ENCODE measurements at regions not wholly inside any gene's neighbourhood (a gene's known extent, or its start where the extent isn't known, plus 50 kb on each side); places are given as distances from the start of the nearest gene placed in this dataset.

- TF ChIP-seq ZNF232 (CRISPR knock-in tag; IDR thresholded peaks at IDR 0.05) (no peak), KAT2B (IDR thresholded peaks at IDR 0.05; ENCODE audit: low read depth, low read length) (no peak), ZNF740 (CRISPR knock-in tag; IDR thresholded peaks at IDR 0.05) (no peak), ZNF740 (tag; IDR thresholded peaks at IDR 0.05) (no peak), FOSL1 (tag; conservative IDR thresholded peaks at IDR 0.05) (no peak)
Measured at GRCh38 chr4:166432842-166433241, 559.8 kb downstream of the TLL1 start (continued).

- no peaks in the 10 kb centered on the region for H3K36me3 ChIP-seq (ENCODE audit: control insufficient read depth, insufficient read depth, low read length)
- no peaks in the 10 kb centered on the region; the same call in 1 of the 2 replicates for H3K9me3 ChIP-seq (replicated peaks; ENCODE audit: control insufficient read depth, insufficient read depth, low read depth, low read length)
- no peak for FAIRE-seq
- no peaks in the 10 kb centered on the region for H4K20me1 ChIP-seq (replicated peaks; ENCODE audit: control insufficient read depth, insufficient read depth, low read length)
- in situ Hi-C loops (cut with MboI) (no loop called here), intact Hi-C loops (cut with micrococcal nuclease) (no loop called here)
- H3K4me3 ChIP-seq = no peak overlapping the region
- H3K9ac ChIP-seq (ENCODE audit: insufficient read depth in 1 of 2, low read depth in 2 of 2, low read length in 2 of 2) = no peak overlapping the region
- CTCF ChIA-PET (ENCODE audit: low intra/inter-chr PET ratio) = no interaction called here
- no peaks in the 10 kb centered on the region for H3K9me1 ChIP-seq (ENCODE audit: control insufficient read depth, insufficient read depth, low read length)
- H2AFZ ChIP-seq (ENCODE audit: low read depth, low read length) = no peak overlapping the region
- POLR2A ChIA-PET = no interaction called here
- no TSS peak for BruUV-seq (replicated peaks)
- no peak overlapping the region for H3K27ac ChIP-seq (ENCODE audit: extremely low read depth, low read depth, low read length)
- no peak overlapping the region for H3K4me2 ChIP-seq (ENCODE audit: insufficient read depth, low read length)
- DNase-seq (ENCODE audit: extremely low read depth in 1 of 4, low spot score in 3 of 4) = no peak
- 0% methylated on average over 1 of the region's 1 CpG for WGBS (ENCODE audit: insufficient coverage, low coverage, missing lambda C conversion rate)
- no peaks in the 10 kb centered on the region for H3K4me1 ChIP-seq (replicated peaks in 1 of 2; ENCODE audit: control insufficient read depth in 2 of 2, insufficient read depth in 2 of 2, low read length in 2 of 2)
- H3K27me3 ChIP-seq (ENCODE audit: control insufficient read depth in 2 of 2, insufficient read depth in 2 of 2, low read length in 2 of 2) = no peaks in the 10 kb centered on the region
- ATAC-seq = no peak
- no peaks in the 10 kb centered on the region for H3K79me2 ChIP-seq (ENCODE audit: control insufficient read depth, insufficient read depth, low read length)
- TF ChIP-seq BHLHE40 (IDR thresholded peaks at IDR 0.05; ENCODE audit: low read length) = no peak
- TF ChIP-seq CTCFL (IDR thresholded peaks at IDR 0.05; ENCODE audit: borderline replicate concordance, insufficient read depth, low read depth, low read length, poor library complexity, severe bottlenecking) = no peak
- no peak for TF ChIP-seq TEAD2 (tag; IDR thresholded peaks at IDR 0.05)
- TF ChIP-seq ZKSCAN3 (CRISPR knock-in tag; IDR thresholded peaks at IDR 0.05) = no peak
- TF ChIP-seq PHF8 (IDR thresholded peaks at IDR 0.05; ENCODE audit: borderline replicate concordance, low read length) = no peak
- TF ChIP-seq ZNF436 (CRISPR knock-in tag; IDR thresholded peaks at IDR 0.05) = no peak
- no peak for TF ChIP-seq ERF (CRISPR knock-in tag; IDR thresholded peaks at IDR 0.05)
- no peak for TF ChIP-seq TCFL5 (CRISPR knock-in tag; conservative IDR thresholded peaks at IDR 0.05)
- TF ChIP-seq HSF4 (CRISPR knock-in tag; IDR thresholded peaks at IDR 0.05; ENCODE audit: borderline replicate concordance) = no peak
- no peak for TF ChIP-seq EP400 (IDR thresholded peaks at IDR 0.05)
- no peak for TF ChIP-seq ETV6 (IDR thresholded peaks at IDR 0.05; ENCODE audit: borderline replicate concordance in 1 of 2, low read depth in 2 of 2, low read length in 1 of 2)
- TF ChIP-seq ETV6 (CRISPR knock-in tag; IDR thresholded peaks at IDR 0.05; ENCODE audit: borderline replicate concordance) = no peak
- TF ChIP-seq ARID3B (CRISPR knock-in tag; IDR thresholded peaks at IDR 0.05; ENCODE audit: borderline replicate concordance) = no peak
Measured at GRCh38 chr4:166435449-166435848, 562.4 kb downstream of the TLL1 start.
